Calu3 (cell line): ENCODE measurements at regions not wholly inside any gene's neighbourhood (a gene's known extent, or its start where the extent isn't known, plus 50 kb on each side); places are given as distances from the start of the nearest gene placed in this dataset.

ENCODE experiments used
- BruUV-seq: library from RNA; stranded (reverse); fragments of 400-500 nt; replicated peaks from 2 replicates; lab custom pipeline; 2021; lab: Mats Ljungman, UMichigan
- CTCF ChIA-PET: fragments of 300-600 bp; sonication (Branson Sonifier 250); formaldehyde crosslinking; loops from one replicate; lab custom pipeline; 2022; ENCODE audit warnings: antibody characterized with exemption; lab: Charles Lee
- DNase-seq: peaks from one replicate; pipeline ENCODE4 v3.0.0; 2022
- H3K27ac Mint-ChIP-seq: one replicate; pipeline ENCODE4 v1.8.0; 2022; ENCODE audit warnings: mixed read lengths; ENCODE audit not compliant: unreplicated experiment
- H3K27me3 Mint-ChIP-seq: one replicate; pipeline ENCODE4 v1.8.0; 2022; ENCODE audit warnings: mixed read lengths; ENCODE audit not compliant: unreplicated experiment
- H3K36me3 Mint-ChIP-seq: one replicate; pipeline ENCODE4 v1.8.0; 2022; ENCODE audit warnings: mild to moderate bottlenecking, moderate library complexity, mixed read lengths; ENCODE audit not compliant: insufficient read depth, unreplicated experiment
- H3K4me1 Mint-ChIP-seq: one replicate; pipeline ENCODE4 v1.8.0; 2022; ENCODE audit warnings: mild to moderate bottlenecking, low read depth, mixed read lengths; ENCODE audit not compliant: unreplicated experiment
- H3K4me3 Mint-ChIP-seq: one replicate; pipeline ENCODE4 v1.8.0; 2022; ENCODE audit warnings: mild to moderate bottlenecking, low read depth, moderate library complexity, mixed read lengths; ENCODE audit not compliant: unreplicated experiment
- H3K9me3 Mint-ChIP-seq: one replicate; pipeline ENCODE4 v1.8.0; 2022; ENCODE audit warnings: low read depth, mixed read lengths; ENCODE audit not compliant: unreplicated experiment
- CTCF ChIP-seq: fragments of 200-600 bp; IDR thresholded peaks from one replicate; pipeline ENCODE4 v1.8.0; 2022; ENCODE audit warnings: antibody characterized with exemption; ENCODE audit not compliant: unreplicated experiment
- intact Hi-C: fragments of 100-400 bp; cut with micrococcal nuclease; formaldehyde crosslinking; loops from one replicate; pipeline ENCODE4 v1.10.0; 2022; ENCODE audit not compliant: unreplicated experiment

- BruUV-seq = no TSS peak
- H3K27me3 Mint-ChIP-seq = peaks cover 66% of the 10 kb centered on the region
- DNase-seq = no peak
- no peaks in the 10 kb centered on the region for H3K36me3 Mint-ChIP-seq
- no peak overlapping the region for H3K27ac Mint-ChIP-seq
- intact Hi-C loops = no loop called here
- no peaks in the 10 kb centered on the region for H3K4me1 Mint-ChIP-seq
- CTCF ChIA-PET = interaction anchor here (0.5 kb wide), 1 partner anchor 408 kb away, joined by 3 read pairs; no protein-coding TSS in a partner anchor
- no peak overlapping the region for H3K4me3 Mint-ChIP-seq
- TF ChIP-seq CTCF = no peak
- H3K9me3 Mint-ChIP-seq = peaks cover 6% of the 10 kb centered on the region
Measured at GRCh38 chr5:148717668-148718067, 63.3 kb upstream of the HTR4 start.

GRCh38 chr5:148719605-148720004, 65.3 kb upstream of the HTR4 start:
- CTCF ChIA-PET = no interaction called here

DNA sequence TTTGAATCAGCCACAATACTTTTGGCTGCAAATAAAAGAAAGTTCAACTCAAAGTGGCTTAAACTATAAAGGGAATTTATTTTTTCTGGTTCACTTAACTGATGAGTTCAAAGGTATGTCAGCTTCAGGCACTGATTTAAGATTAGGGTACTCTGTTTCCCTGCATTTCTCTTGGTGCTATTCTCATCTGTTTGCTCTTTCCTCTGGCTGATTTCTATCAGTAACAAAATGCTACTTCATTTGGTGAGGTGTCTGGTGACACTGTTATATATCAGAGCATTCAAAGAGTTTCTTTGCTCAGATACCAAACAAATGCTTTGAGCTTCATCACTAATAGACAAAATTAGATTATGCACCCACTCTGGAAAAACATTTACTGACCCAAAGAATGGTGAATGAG, 65.9 kb upstream of the HTR4 start:
- CTCF ChIA-PET = no interaction called here
- Mint-ChIP-seq H3K27me3 (peaks cover 53% of the 10 kb centered on the region), H3K27ac (no peak overlapping the region), H3K4me1 (no peaks in the 10 kb centered on the region), H3K4me3 (no peak overlapping the region), H3K9me3 (peaks cover under 1% of the 10 kb centered on the region), H3K36me3 (no peaks in the 10 kb centered on the region)
- intact Hi-C loops = no loop called here
- no peak for TF ChIP-seq CTCF
- no TSS peak for BruUV-seq
- DNase-seq = no peak

More at GRCh38 chr5:148719605-148720004, 65.3 kb upstream of the HTR4 start:
- no peaks in the 10 kb centered on the region for H3K36me3 Mint-ChIP-seq
- no peak for DNase-seq
- peaks cover 53% of the 10 kb centered on the region for H3K27me3 Mint-ChIP-seq
- H3K4me1 Mint-ChIP-seq = no peaks in the 10 kb centered on the region
- peaks cover 6% of the 10 kb centered on the region for H3K9me3 Mint-ChIP-seq
- no peak for TF ChIP-seq CTCF
- intact Hi-C loops = no loop called here
- H3K27ac Mint-ChIP-seq = no peak overlapping the region
- no TSS peak for BruUV-seq
- no peak overlapping the region for H3K4me3 Mint-ChIP-seq

GRCh38 chr5:148723143-148723542, 68.8 kb upstream of the HTR4 start:
- intact Hi-C loops = no loop called here
- peaks cover 33% of the 10 kb centered on the region for H3K27me3 Mint-ChIP-seq
- no peak overlapping the region for H3K27ac Mint-ChIP-seq
- no peaks in the 10 kb centered on the region for H3K9me3 Mint-ChIP-seq
- H3K4me3 Mint-ChIP-seq = no peak overlapping the region
- CTCF ChIA-PET = no interaction called here
- H3K4me1 Mint-ChIP-seq = no peaks in the 10 kb centered on the region
- TF ChIP-seq CTCF = no peak
- DNase-seq = no peak
- no peaks in the 10 kb centered on the region for H3K36me3 Mint-ChIP-seq
- BruUV-seq = no TSS peak
